Endothelial cell of umbilical vein (primary cell): ENCODE measurements at regions not wholly inside any gene's neighbourhood (a gene's known extent, or its start where the extent isn't known, plus 50 kb on each side); places are given as distances from the start of the nearest gene placed in this dataset.

Experiments used
- BruUV-seq: library from RNA; stranded (reverse); fragments of 400-500 nt; replicated peaks from 2 replicates; lab custom pipeline; 2021; lab: Mats Ljungman, UMichigan
- CTCF ChIA-PET: fragments of 300-600, 350-600 bp; sonication (Branson Sonifier 250); formaldehyde crosslinking; loops from one replicate; lab custom pipeline; 2021; ENCODE audit warnings: antibody characterized with exemption, inconsistent platforms; lab: Charles Lee
- POLR2A ChIA-PET: fragments of 300-600, 350-600 bp; sonication (Branson Sonifier 250); formaldehyde crosslinking; loops from one replicate; lab custom pipeline; 2021; ENCODE audit warnings: antibody characterized with exemption, inconsistent platforms; lab: Charles Lee
- DNase-seq: peaks from one replicate; pipeline ENCODE4 v3.0.0-alpha.2; 2011; ENCODE audit warnings: low read depth, low spot score
- FAIRE-seq: peaks from 2 replicates; lab custom pipeline; 2011; peaks lifted over from hg19 to GRCh38; lab: Jason Lieb, UNC
- H2AFZ ChIP-seq: 2 replicates; pipeline ENCODE4 v1.6.0; 2012; ENCODE audit warnings: low read depth, low read length, control low read depth, inconsistent platforms
- H3K27ac ChIP-seq: 2 replicates; pipeline ENCODE4 v1.5.1; 2011; ENCODE audit warnings: low read depth, mild to moderate bottlenecking, control low read depth, low read length, moderate library complexity; ENCODE audit not compliant: insufficient read depth
- H3K27me3 ChIP-seq, 2 experiments: 2 replicates each; pipeline versions ENCODE4 v1.6.0 to v1.6.1; 2011; ENCODE audit warnings: low read length in 2 of 2, mixed read lengths in 1 of 2; ENCODE audit not compliant: control insufficient read depth in 2 of 2, insufficient read depth in 2 of 2
- H3K36me3 ChIP-seq, 2 experiments: 2 replicates in 1 of 2; 3 replicates in 1 of 2; pipeline ENCODE4 v1.5.1; 2011; ENCODE audit warnings: low read length in 2 of 2, mild to moderate bottlenecking in 1 of 2, moderate library complexity in 1 of 2; ENCODE audit not compliant: control insufficient read depth in 2 of 2, insufficient read depth in 2 of 2; ENCODE audit errors: extremely low read depth in 1 of 2
- H3K4me1 ChIP-seq: 3 replicates; pipeline ENCODE4 v1.5.1; 2011; ENCODE audit warnings: mild to moderate bottlenecking, low read length; ENCODE audit not compliant: control insufficient read depth, insufficient read depth; ENCODE audit errors: extremely low read depth
- H3K4me2 ChIP-seq: 2 replicates; pipeline ENCODE4 v1.6.1; 2011; ENCODE audit warnings: low read length, control low read depth, mixed read lengths; ENCODE audit not compliant: insufficient read depth
- H3K4me3 ChIP-seq, 3 experiments: fragments of 200-600 bp in 1 of 3; sonication (generic), shearing (Covaris generic) in 1 of 3; replicated peaks in 1 of 3; 2 replicates each; pipeline ENCODE4 v1.5.1; 2011 to 2016; ENCODE audit warnings: control low read depth in 3 of 3, low read length in 3 of 3, mild to moderate bottlenecking in 2 of 3, inconsistent platforms in 1 of 3, low read depth in 1 of 3, moderate library complexity in 1 of 3; ENCODE audit not compliant: insufficient read depth in 1 of 3
- H3K79me2 ChIP-seq: 2 replicates; pipeline ENCODE4 v1.6.0; 2012; ENCODE audit warnings: low read length, inconsistent platforms; ENCODE audit not compliant: control insufficient read depth, insufficient read depth
- H3K9ac ChIP-seq: replicated peaks from 2 replicates; pipeline ENCODE3; 2011; ENCODE audit warnings: low read length, control low read depth; ENCODE audit not compliant: insufficient read depth; ENCODE audit errors: extremely low read depth
- H3K9me1 ChIP-seq: replicated peaks from 3 replicates; pipeline ENCODE4 v1.6.0; 2011; ENCODE audit warnings: mild to moderate bottlenecking, low read length; ENCODE audit not compliant: control insufficient read depth, insufficient read depth; ENCODE audit errors: extremely low read depth
- H3K9me3 ChIP-seq: replicated peaks from 2 replicates; pipeline ENCODE4 v1.5.1; 2012; ENCODE audit warnings: low read length, inconsistent platforms; ENCODE audit not compliant: control insufficient read depth, insufficient read depth
- H4K20me1 ChIP-seq: replicated peaks from 2 replicates; pipeline ENCODE3; 2011; ENCODE audit warnings: mild to moderate bottlenecking, low read length; ENCODE audit not compliant: control insufficient read depth, insufficient read depth; ENCODE audit errors: extremely low read depth
- EZH2 ChIP-seq: IDR thresholded peaks from 2 replicates; pipeline ENCODE4 v1.6.1; 2012; ENCODE audit warnings: borderline replicate concordance, low read depth, mild to moderate bottlenecking, moderate library complexity, low read length, inconsistent platforms; ENCODE audit not compliant: severe bottlenecking
- FOS ChIP-seq: IDR thresholded peaks from 2 replicates; pipeline ENCODE4 v1.6.1; 2011; ENCODE audit warnings: mild to moderate bottlenecking, low read length, moderate library complexity, borderline replicate concordance; ENCODE audit not compliant: insufficient read depth
- GATA2 ChIP-seq: IDR thresholded peaks from 2 replicates; pipeline ENCODE4 v1.7.0; 2011; ENCODE audit warnings: low read depth, mild to moderate bottlenecking, moderate library complexity, mixed read lengths, low read length; ENCODE audit not compliant: insufficient read length, insufficient read depth
- JUN ChIP-seq: IDR thresholded peaks from 2 replicates; pipeline ENCODE4 v1.6.1; 2011; ENCODE audit warnings: borderline replicate concordance, low read depth; ENCODE audit not compliant: insufficient read length, insufficient read depth
- MYC ChIP-seq: IDR thresholded peaks from one replicate; pipeline ENCODE4 v1.6.1; 2011; ENCODE audit warnings: mild to moderate bottlenecking, low read depth, low read length
- POLR2A ChIP-seq: IDR thresholded peaks from 2 replicates; pipeline ENCODE4 v1.6.1; 2012; ENCODE audit warnings: low read depth, mild to moderate bottlenecking, control low read depth, low read length
- POLR2AphosphoS5 ChIP-seq: IDR thresholded peaks from 2 replicates; pipeline ENCODE4 v1.6.1; 2012; ENCODE audit warnings: low read depth, mild to moderate bottlenecking, control low read depth, low read length, moderate library complexity; ENCODE audit not compliant: insufficient read depth
- dilution Hi-C: fragments of 300-500 bp; cut with MboI; formaldehyde crosslinking; loops from one replicate; pipeline ENCODE4 v1.15.0; 2019; ENCODE audit warnings: low sequenced_read_pairs; ENCODE audit not compliant: extremely low pct_ligation_motif_present
- intact Hi-C: fragments of 100-400 bp; cut with micrococcal nuclease; formaldehyde crosslinking; loops from one replicate; pipeline ENCODE4 v1.10.0; 2022
- TF ChIP-seq, protein P1 (sequence below), 2 donors: IDR thresholded peaks; 1 replicate in 1 of 2; 2 replicates in 1 of 2; pipeline ENCODE4 v1.5.1; 2011; ENCODE audit warnings: low read length in 2 of 2, mild to moderate bottlenecking in 2 of 2, moderate library complexity in 2 of 2, control low read depth in 1 of 2, inconsistent platforms in 1 of 2, low read depth in 1 of 2; ENCODE audit not compliant: insufficient read depth in 1 of 2; ENCODE audit errors: extremely low read depth in 1 of 2
- TF ChIP-seq, protein P2 (sequence below): IDR thresholded peaks from 2 replicates; pipeline ENCODE4 v1.6.1; 2011; ENCODE audit not compliant: insufficient read depth, insufficient read length

DNA sequence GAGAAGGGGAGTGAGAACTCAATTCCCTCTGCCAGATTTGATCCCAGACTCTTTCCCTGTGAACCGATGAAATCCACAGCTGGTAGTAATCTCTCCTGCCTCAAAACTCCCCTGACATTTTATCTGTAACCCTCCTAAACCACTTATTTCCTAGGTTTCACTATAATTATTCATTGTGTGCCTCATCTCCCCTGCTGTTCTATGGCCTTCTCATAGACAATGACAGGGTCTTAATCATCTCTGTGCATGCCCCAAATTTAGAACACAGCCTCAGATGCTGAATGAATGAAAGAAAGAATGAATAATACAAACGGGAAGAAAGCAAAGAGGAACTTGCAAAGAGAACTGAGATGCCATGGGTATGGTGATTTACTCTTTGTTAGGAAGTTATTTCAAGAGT, 451.1 kb downstream of the HS3ST3B1 start:
- POLR2A ChIA-PET = no interaction called here
- FAIRE-seq = no peak
- CTCF ChIA-PET = no interaction called here
- no peaks in the 10 kb centered on the region for H3K9me1 ChIP-seq
- no peak overlapping the region for H3K9ac ChIP-seq
- intact Hi-C loops = no loop called here
- BruUV-seq = no TSS peak
- no peak overlapping the region for H3K4me3 ChIP-seq
- no peak overlapping the region for H3K27ac ChIP-seq
- dilution Hi-C loops = no loop called here
- H2AFZ ChIP-seq = no peak overlapping the region
- H3K9me3 ChIP-seq = peaks cover 8% of the 10 kb centered on the region
- H4K20me1 ChIP-seq = no peaks in the 10 kb centered on the region
- H3K79me2 ChIP-seq = no peaks in the 10 kb centered on the region
- no peaks in the 10 kb centered on the region for H3K4me1 ChIP-seq
- no peak overlapping the region for H3K4me2 ChIP-seq
- no peaks in the 10 kb centered on the region for H3K36me3 ChIP-seq
- DNase-seq = no peak
- TF ChIP-seq POLR2AphosphoS5 = no peak
- no peak for TF ChIP-seq JUN
- no peak for TF ChIP-seq EZH2
- TF ChIP-seq, protein P1, sequence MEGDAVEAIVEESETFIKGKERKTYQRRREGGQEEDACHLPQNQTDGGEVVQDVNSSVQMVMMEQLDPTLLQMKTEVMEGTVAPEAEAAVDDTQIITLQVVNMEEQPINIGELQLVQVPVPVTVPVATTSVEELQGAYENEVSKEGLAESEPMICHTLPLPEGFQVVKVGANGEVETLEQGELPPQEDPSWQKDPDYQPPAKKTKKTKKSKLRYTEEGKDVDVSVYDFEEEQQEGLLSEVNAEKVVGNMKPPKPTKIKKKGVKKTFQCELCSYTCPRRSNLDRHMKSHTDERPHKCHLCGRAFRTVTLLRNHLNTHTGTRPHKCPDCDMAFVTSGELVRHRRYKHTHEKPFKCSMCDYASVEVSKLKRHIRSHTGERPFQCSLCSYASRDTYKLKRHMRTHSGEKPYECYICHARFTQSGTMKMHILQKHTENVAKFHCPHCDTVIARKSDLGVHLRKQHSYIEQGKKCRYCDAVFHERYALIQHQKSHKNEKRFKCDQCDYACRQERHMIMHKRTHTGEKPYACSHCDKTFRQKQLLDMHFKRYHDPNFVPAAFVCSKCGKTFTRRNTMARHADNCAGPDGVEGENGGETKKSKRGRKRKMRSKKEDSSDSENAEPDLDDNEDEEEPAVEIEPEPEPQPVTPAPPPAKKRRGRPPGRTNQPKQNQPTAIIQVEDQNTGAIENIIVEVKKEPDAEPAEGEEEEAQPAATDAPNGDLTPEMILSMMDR (IDR thresholded peaks at IDR 0.05; ENCODE audit: extremely low read depth in 1 of 2, insufficient read depth in 1 of 2, low read depth in 1 of 2, low read length in 2 of 2) = no peak
- TF ChIP-seq FOS = no peak
- TF ChIP-seq MYC = no peak
- TF ChIP-seq POLR2A = no peak
- TF ChIP-seq GATA2 = no peak
- TF ChIP-seq, protein P2, sequence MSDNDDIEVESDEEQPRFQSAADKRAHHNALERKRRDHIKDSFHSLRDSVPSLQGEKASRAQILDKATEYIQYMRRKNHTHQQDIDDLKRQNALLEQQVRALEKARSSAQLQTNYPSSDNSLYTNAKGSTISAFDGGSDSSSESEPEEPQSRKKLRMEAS = no peak
- no peaks in the 10 kb centered on the region for H3K27me3 ChIP-seq
